ENCODE measurements at regions not wholly inside any gene's neighbourhood (a gene's known extent, or its start where the extent isn't known, plus 50 kb on each side); places are given as distances from the start of the nearest gene placed in this dataset.

DNA sequence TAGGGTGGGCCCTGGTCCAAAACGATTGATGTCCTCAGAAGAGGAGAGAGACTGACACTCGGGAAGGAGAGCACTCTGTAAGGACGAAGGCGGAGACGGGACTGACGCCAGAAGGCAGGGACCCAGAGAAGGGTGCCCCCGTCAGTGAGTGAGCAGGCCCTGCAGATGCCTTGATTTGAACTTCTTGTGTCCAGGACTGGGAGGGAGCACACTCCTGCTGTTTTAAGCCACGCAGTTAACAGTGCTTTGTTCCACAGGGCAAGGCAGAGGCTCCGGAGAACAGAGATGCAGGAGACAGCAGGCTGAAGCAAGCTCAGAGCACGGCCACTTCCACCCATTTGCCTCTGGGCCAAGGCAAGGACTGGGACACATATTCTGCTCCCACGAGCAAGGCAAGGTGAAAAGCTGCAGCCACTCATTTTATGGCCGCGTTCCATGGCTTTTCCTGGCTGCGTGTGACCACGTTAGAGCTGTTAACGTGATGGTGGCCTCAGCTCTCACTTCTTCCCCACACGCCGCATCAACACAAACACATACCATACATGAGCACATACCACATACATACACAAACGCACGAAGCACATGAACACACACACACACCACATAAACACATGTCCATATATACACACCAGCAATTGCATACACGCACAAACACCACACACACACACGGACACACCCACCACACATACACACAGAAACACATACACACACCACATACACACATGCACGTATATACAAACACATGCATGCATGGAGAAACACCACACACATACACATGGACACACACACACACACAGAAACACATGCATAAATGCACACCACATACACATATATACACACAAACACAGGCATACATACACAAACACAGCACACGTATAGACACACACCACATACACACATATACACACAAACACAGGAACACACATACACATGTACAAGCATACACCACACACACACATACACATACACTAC lies 521.0 kb upstream of the MYT1L start:
- Histone ChIP-seq H2BK20ac (ENCODE audit: low read depth, low read length) (no peak overlapping the region), H3K9me3 (ENCODE audit: control insufficient read depth, insufficient read depth, low read length) (peaks cover 45% of the 10 kb centered on the region)
- 62% methylated on average over 15 of the region's 24 CpGs; no CpG with 5 or more reads in 1 of the 2 experiments for WGBS, 2 experiments (ENCODE audit: extremely low coverage in 2 of 2, insufficient read length in 1 of 2)

More for the DNA sequence above, 521.0 kb upstream of the MYT1L start:
- BruUV-seq (replicated peaks) = no TSS peak
- Histone ChIP-seq H2BK15ac (ENCODE audit: low read depth, low read length) (no peak overlapping the region), H2AK9ac (replicated peaks; ENCODE audit: low read depth, low read length, poor library complexity) (no peak overlapping the region), H2BK5ac (ENCODE audit: low read depth, low read length, poor library complexity, severe bottlenecking) (peak overlapping the region; percentile 24), H3K18ac (ENCODE audit: low read depth, low read length) (no peak overlapping the region), H4K20me1 (ENCODE audit: insufficient read depth, low read length) (no peaks in the 10 kb centered on the region), H3K79me1 (ENCODE audit: low read depth in 1 of 2, low read length in 2 of 2) (no peaks in the 10 kb centered on the region), H3K56ac (ENCODE audit: extremely low read depth, insufficient read depth, low read length) (no peak overlapping the region), H3K14ac (replicated peaks; ENCODE audit: low read depth, low read length) (no peak overlapping the region), H3K4me2 (ENCODE audit: low read depth, low read length) (no peak overlapping the region), H3K23ac (ENCODE audit: low read depth, low read length) (no peak overlapping the region), H3K4me3 (ENCODE audit: insufficient read depth, low read depth, low read length) (no peak overlapping the region), H3K9me1 (ENCODE audit: insufficient read depth, low read length) (no peaks in the 10 kb centered on the region), H3K27ac (ENCODE audit: insufficient read depth, low read length) (no peak overlapping the region), H4K8ac (ENCODE audit: low read depth in 2 of 2, low read length in 2 of 2) (no peak overlapping the region), H2AK5ac (ENCODE audit: low read depth, low read length) (no peak overlapping the region), H3K4ac (ENCODE audit: low read depth, low read length) (no peak overlapping the region), H4K91ac (ENCODE audit: insufficient read depth, low read depth, low read length) (no peak overlapping the region), H4K5ac (ENCODE audit: low read depth, low read length) (no peak overlapping the region), H3K4me1 (ENCODE audit: control insufficient read depth, insufficient read depth, low read length) (no peaks in the 10 kb centered on the region), H3K27me3 (ENCODE audit: control insufficient read depth, insufficient read depth, low read length) (no peaks in the 10 kb centered on the region), H3K9ac (ENCODE audit: low read depth, low read length) (no peak overlapping the region), H2BK120ac (ENCODE audit: low read depth, low read length) (no peak overlapping the region), H2AFZ (replicated peaks; ENCODE audit: low read length, poor library complexity) (no peak overlapping the region), H3K36me3 (ENCODE audit: control insufficient read depth, insufficient read depth, low read length) (no peaks in the 10 kb centered on the region)
- ChIA-PET CTCF (no interaction called here), POLR2A (ENCODE audit: unreplicated experiment) (no interaction called here)
- intact Hi-C loops (cut with micrococcal nuclease) (no loop called here), dilution Hi-C loops (cut with HindIII; ENCODE audit: low sequenced_read_pairs, unreplicated experiment) (no loop called here), in situ Hi-C loops (cut with MboI; ENCODE audit: low sequenced_read_pairs) (no loop called here)
- no peak for DNase-seq
- no peak for TF ChIP-seq SMC3 (IDR thresholded peaks at IDR 0.05; ENCODE audit: low read depth, low read length)
- TF ChIP-seq MAFK (IDR thresholded peaks at IDR 0.05; ENCODE audit: low read depth, low read length) = no peak
- no peak for ATAC-seq (ENCODE audit: low read depth)
